Pancreas (tissue), 10 donors: ENCODE measurements at regions not wholly inside any gene's neighbourhood (a gene's known extent, or its start where the extent isn't known, plus 50 kb on each side); places are given as distances from the start of the nearest gene placed in this dataset.

Experiments used
- ATAC-seq, 4 donors: fragments of 200-7000 bp; cut with Tn5 transposase; one replicate each; pipeline versions ENCODE4 v1.8.0 to v1.9.1; 2020; ENCODE audit warnings: mild to moderate bottlenecking in 4 of 4, moderate library complexity in 4 of 4
- DNase-seq, 6 donors: peaks; one replicate each; pipeline ENCODE4 v3.0.0-alpha.2; 2020
- FAIRE-seq: peaks from 2 replicates; lab custom pipeline; 2012; peaks lifted over from hg19 to GRCh38; lab: Jason Lieb, UNC
- H3K27ac ChIP-seq, 4 donors: fragments of 200-600 bp; sonication (generic); 1 replicate in 3 of 4; 2 replicates in 1 of 4; pipeline versions ENCODE4 v1.5.0 to v1.8.0; 2020
- H3K27me3 ChIP-seq, 4 donors: fragments of 200-600 bp; one replicate each; pipeline ENCODE4 v1.8.0; 2021
- H3K36me3 ChIP-seq, 3 donors: fragments of 200-600 bp; sonication (generic) in 1 of 3; one replicate each; pipeline versions ENCODE4 v1.5.0 to v1.8.0; 2020 to 2021
- H3K4me1 ChIP-seq, 3 donors: fragments of 200-600 bp; one replicate each; pipeline ENCODE4 v1.8.0; 2021
- H3K4me3 ChIP-seq, 4 donors: fragments of 200-600 bp; sonication (generic) in 2 of 4; one replicate each; pipeline versions ENCODE4 v1.5.0 to v1.8.0; 2020 to 2021
- H3K9me3 ChIP-seq, 4 donors: fragments of 200-600 bp; one replicate each; pipeline ENCODE4 v1.8.0; 2021
- CTCF ChIP-seq, 4 donors: fragments of 200-600 bp; sonication (generic) in 3 of 4; IDR thresholded peaks; one replicate each; pipeline versions ENCODE4 v1.5.0 to v1.8.0; 2021; ENCODE audit warnings: antibody characterized with exemption in 4 of 4
- WGBS, 2 donors: extraction: QIAGEN DNeasy Blood & Tissue Kit; methylation state at CpG; one replicate each; pipeline ENCODE4 v1.1.7; 2013; 5-methylcytosine and 5-hydroxymethylcytosine counted together
- intact Hi-C, 3 donors: fragments of 100-400 bp; cut with DNase I; formaldehyde crosslinking; loops; one replicate each; pipeline versions ENCODE4 v1.11.1 to v1.14.2; 2022
- donor health status: healthy with polysubstance abuse.
- donor health status: DM: no; HTN: no; CAD: no; lungs with moderate emphysema.
- donor health status: DM: no; HTN: no; CAD: no.
- donor health status: control.
- donor health status: control.
- donor health status: Bipolar disorder and iron deficiency.
- donor health status: DM: yes; HTN: yes; CAD: no.
- donor health status: DM: no; HTN: no; CAD: no.
- donor health status: DM: no; HTN: no; CAD: no.
- donor health status: DM: yes; HTN: yes; CAD: no.

GRCh38 chr6:81621816-81622395, 130.6 kb downstream of the TENT5A start:
- no peak for TF ChIP-seq CTCF (IDR thresholded peaks at IDR 0.05)
- no peak overlapping the region for H3K27ac ChIP-seq
- no peak overlapping the region for H3K4me3 ChIP-seq
- intact Hi-C loops: no loop called here
- no peak for ATAC-seq
- FAIRE-seq: no peak
- no peaks in the 10 kb centered on the region for H3K4me1 ChIP-seq
- no peaks in the 10 kb centered on the region for H3K27me3 ChIP-seq
- no peaks in the 10 kb centered on the region for H3K9me3 ChIP-seq
- no peaks in the 10 kb centered on the region for H3K36me3 ChIP-seq
- no peak for DNase-seq
- 79 to 83% methylated on average over 2 of the region's 2 CpGs for WGBS, 2 donors

GRCh38 chr6:81614292-81614691, 138.2 kb downstream of the TENT5A start:
- peak in 3 of 4 donors; percentile 64 to 77 (median 74) for ATAC-seq
- DNase-seq: no peak
- Histone ChIP-seq H3K4me3 (no peak overlapping the region), H3K36me3 (no peaks in the 10 kb centered on the region), H3K27me3 (no peaks in the 10 kb centered on the region), H3K4me1 (peaks cover 0 to 7% (median 0%) of the 10 kb centered on the region in 3 donors), H3K27ac (no peak overlapping the region), H3K9me3 (no peaks in the 10 kb centered on the region)
- intact Hi-C loops: no loop called here
- TF ChIP-seq CTCF (IDR thresholded peaks at IDR 0.05): no peak
- WGBS, 2 donors: 1 to 6% methylated on average over 1 of the region's 1 CpG
- FAIRE-seq: no peak

DNA sequence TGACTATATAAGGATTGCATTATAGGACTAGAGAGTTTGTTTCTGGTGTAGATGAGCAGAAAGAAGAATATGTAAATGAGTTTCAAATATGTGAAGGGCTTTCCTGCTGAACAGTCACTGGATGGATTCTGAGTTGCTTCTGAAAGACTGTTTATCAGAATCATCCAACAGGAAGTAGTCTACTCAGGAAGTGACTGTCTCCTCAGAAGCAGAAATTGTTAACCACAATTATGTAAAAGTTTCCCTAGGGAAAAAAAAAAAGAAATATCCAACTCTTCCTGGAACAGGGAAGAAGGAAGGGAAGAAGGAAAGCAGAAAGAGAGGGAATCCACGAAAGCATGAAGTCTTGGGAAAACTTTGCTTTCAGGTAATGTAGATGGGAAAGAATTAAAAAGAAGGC, 138.9 kb downstream of the TENT5A start:
- peaks cover 0 to 7% (median 0%) of the 10 kb centered on the region in 3 donors for H3K4me1 ChIP-seq
- TF ChIP-seq CTCF (IDR thresholded peaks at IDR 0.05): no peak
- 80 to 85% methylated on average over 1 of the region's 1 CpG for WGBS, 2 donors
- H3K27ac ChIP-seq: no peak overlapping the region
- intact Hi-C loops: no loop called here
- DNase-seq (no peak), ATAC-seq (no peak), FAIRE-seq (no peak)
- H3K9me3 ChIP-seq: no peaks in the 10 kb centered on the region
- no peak overlapping the region for H3K4me3 ChIP-seq
- no peaks in the 10 kb centered on the region for H3K27me3 ChIP-seq
- no peaks in the 10 kb centered on the region for H3K36me3 ChIP-seq

DNA sequence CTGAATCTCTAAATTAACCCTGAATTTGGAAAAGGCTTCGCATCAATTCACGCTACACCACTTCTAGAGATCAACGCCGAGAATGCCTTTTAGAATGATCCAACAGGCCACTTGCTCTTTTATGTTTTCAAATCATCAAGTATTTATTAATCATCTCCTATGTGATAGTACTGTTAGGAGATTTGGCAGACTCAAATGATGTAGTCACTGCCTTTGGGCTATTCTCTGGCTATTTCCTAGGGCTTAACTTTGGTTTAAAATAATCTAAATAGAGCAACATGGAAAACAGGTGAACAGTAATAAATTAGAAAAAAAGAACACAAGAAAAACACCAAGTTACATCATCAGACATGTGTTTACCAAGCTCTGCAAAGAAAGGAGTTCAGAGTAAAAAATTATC, 140.3 kb downstream of the TENT5A start:
- no peak for ATAC-seq
- intact Hi-C loops: no loop called here
- no peaks in the 10 kb centered on the region for H3K9me3 ChIP-seq
- H3K4me3 ChIP-seq: no peak overlapping the region
- no peaks in the 10 kb centered on the region for H3K36me3 ChIP-seq
- no peak for DNase-seq
- no peaks in the 10 kb centered on the region for H3K27me3 ChIP-seq
- no peak overlapping the region for H3K27ac ChIP-seq
- 91 to 94% methylated on average over 4 of the region's 4 CpGs for WGBS, 2 donors
- no peak for TF ChIP-seq CTCF (IDR thresholded peaks at IDR 0.05)
- H3K4me1 ChIP-seq: peaks cover 0 to 7% (median 0%) of the 10 kb centered on the region in 3 donors
- no peak for FAIRE-seq

DNA sequence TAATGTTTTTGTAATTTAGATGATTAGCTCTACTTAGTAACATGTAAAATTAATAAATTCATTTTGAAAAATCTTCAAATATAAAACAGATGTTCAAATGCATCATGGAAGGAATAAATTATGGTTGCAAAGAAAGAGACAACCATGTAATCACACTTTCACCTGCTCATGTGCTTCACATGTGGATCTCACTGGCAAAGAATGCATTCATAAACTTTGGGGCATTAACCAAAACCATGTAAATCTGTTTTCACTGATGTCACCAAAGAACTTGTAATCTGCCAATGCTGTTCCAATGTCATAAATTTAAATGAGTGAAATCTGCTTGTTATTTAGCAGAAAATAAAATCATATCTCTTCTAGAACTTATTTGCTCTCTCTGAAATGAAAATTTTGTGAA, 142.7 kb downstream of the TENT5A start:
- FAIRE-seq (no peak), ATAC-seq (no peak), DNase-seq (no peak)
- TF ChIP-seq CTCF (IDR thresholded peaks at IDR 0.05): no peak
- intact Hi-C loops: no loop called here
- Histone ChIP-seq H3K4me3 (no peak overlapping the region), H3K4me1 (peaks cover 0 to 6% (median 0%) of the 10 kb centered on the region in 3 donors), H3K27me3 (no peaks in the 10 kb centered on the region), H3K36me3 (no peaks in the 10 kb centered on the region), H3K27ac (no peak overlapping the region), H3K9me3 (no peaks in the 10 kb centered on the region)
